HL-60 (cell line): ENCODE measurements at regions not wholly inside any gene's neighbourhood (a gene's known extent, or its start where the extent isn't known, plus 50 kb on each side); places are given as distances from the start of the nearest gene placed in this dataset.

ENCODE experiments used
- DNase-seq, 2 experiments: peaks; one replicate each; pipeline ENCODE4 v3.0.0-alpha.2; 2010 to 2020; ENCODE audit warnings: low read depth in 1 of 2, low spot score in 1 of 2
- H3K27ac ChIP-seq: fragments of 250-450 bp; sonication (Bioruptor Pico); replicated peaks from 2 replicates; pipeline ENCODE4 v1.5.1; 2020; ENCODE audit warnings: mild to moderate bottlenecking, moderate library complexity
- H3K27me3 ChIP-seq: fragments of 250-450 bp; sonication (Bioruptor Pico); 2 replicates; pipeline ENCODE4 v1.5.1; 2021; ENCODE audit warnings: mild to moderate bottlenecking, moderate library complexity; ENCODE audit not compliant: insufficient read depth, poor library complexity, severe bottlenecking
- H3K4me3 ChIP-seq: replicated peaks from 2 replicates; pipeline ENCODE4 v1.5.1; 2011; ENCODE audit warnings: mild to moderate bottlenecking, control low read depth, low read length; ENCODE audit not compliant: insufficient read depth
- GABPA ChIP-seq: IDR thresholded peaks from 2 replicates; pipeline ENCODE4 v1.6.1; 2012; ENCODE audit warnings: low read depth
- POLR2AphosphoS5 ChIP-seq: IDR thresholded peaks from 2 replicates; pipeline ENCODE4 v1.6.1; 2012; ENCODE audit warnings: low read depth
- SPI1 ChIP-seq: IDR thresholded peaks from 2 replicates; pipeline ENCODE4 v1.6.1; 2012; ENCODE audit warnings: low read depth, mild to moderate bottlenecking, borderline replicate concordance
- TF ChIP-seq, protein P1 (sequence below): IDR thresholded peaks from 2 replicates; pipeline ENCODE4 v1.6.1; 2012; ENCODE audit warnings: low read depth; ENCODE audit not compliant: insufficient replicate concordance
- TF ChIP-seq, protein P2 (sequence below): IDR thresholded peaks from one replicate; pipeline ENCODE4 v1.5.1; 2011; ENCODE audit warnings: low read length, control low read depth, inconsistent platforms; ENCODE audit not compliant: insufficient read depth

DNA sequence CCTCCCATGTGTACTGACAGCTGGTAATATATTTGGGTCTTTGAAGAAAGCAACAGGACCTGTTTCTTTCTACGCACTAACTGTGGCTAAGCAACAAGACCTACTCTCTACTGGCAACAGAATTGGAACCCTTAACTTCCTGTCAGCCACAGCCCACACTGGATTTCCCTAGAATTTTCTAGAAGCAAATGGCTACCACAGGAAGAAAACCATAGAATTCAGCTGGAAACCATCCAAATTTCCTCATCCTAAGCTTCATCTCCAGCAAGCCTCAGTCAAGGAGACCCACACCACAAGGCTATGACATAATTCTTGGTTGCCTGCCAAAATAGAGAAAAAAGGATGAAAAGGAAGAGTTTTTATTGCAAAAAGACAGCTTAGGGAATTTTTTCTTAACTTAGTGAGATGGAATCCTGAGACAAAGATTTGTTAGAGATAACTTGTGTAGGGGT lies 171.8 kb upstream of the TNC start:
- Histone ChIP-seq H3K4me3 (no peak overlapping the region), H3K27me3 (no peaks in the 10 kb centered on the region), H3K27ac (no peak overlapping the region)
- no peak for DNase-seq
- TF ChIP-seq POLR2AphosphoS5 = no peak
- TF ChIP-seq GABPA = no peak
- TF ChIP-seq SPI1 = no peak
- TF ChIP-seq, protein P1, sequence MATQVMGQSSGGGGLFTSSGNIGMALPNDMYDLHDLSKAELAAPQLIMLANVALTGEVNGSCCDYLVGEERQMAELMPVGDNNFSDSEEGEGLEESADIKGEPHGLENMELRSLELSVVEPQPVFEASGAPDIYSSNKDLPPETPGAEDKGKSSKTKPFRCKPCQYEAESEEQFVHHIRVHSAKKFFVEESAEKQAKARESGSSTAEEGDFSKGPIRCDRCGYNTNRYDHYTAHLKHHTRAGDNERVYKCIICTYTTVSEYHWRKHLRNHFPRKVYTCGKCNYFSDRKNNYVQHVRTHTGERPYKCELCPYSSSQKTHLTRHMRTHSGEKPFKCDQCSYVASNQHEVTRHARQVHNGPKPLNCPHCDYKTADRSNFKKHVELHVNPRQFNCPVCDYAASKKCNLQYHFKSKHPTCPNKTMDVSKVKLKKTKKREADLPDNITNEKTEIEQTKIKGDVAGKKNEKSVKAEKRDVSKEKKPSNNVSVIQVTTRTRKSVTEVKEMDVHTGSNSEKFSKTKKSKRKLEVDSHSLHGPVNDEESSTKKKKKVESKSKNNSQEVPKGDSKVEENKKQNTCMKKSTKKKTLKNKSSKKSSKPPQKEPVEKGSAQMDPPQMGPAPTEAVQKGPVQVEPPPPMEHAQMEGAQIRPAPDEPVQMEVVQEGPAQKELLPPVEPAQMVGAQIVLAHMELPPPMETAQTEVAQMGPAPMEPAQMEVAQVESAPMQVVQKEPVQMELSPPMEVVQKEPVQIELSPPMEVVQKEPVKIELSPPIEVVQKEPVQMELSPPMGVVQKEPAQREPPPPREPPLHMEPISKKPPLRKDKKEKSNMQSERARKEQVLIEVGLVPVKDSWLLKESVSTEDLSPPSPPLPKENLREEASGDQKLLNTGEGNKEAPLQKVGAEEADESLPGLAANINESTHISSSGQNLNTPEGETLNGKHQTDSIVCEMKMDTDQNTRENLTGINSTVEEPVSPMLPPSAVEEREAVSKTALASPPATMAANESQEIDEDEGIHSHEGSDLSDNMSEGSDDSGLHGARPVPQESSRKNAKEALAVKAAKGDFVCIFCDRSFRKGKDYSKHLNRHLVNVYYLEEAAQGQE = no peak
- TF ChIP-seq, protein P2, sequence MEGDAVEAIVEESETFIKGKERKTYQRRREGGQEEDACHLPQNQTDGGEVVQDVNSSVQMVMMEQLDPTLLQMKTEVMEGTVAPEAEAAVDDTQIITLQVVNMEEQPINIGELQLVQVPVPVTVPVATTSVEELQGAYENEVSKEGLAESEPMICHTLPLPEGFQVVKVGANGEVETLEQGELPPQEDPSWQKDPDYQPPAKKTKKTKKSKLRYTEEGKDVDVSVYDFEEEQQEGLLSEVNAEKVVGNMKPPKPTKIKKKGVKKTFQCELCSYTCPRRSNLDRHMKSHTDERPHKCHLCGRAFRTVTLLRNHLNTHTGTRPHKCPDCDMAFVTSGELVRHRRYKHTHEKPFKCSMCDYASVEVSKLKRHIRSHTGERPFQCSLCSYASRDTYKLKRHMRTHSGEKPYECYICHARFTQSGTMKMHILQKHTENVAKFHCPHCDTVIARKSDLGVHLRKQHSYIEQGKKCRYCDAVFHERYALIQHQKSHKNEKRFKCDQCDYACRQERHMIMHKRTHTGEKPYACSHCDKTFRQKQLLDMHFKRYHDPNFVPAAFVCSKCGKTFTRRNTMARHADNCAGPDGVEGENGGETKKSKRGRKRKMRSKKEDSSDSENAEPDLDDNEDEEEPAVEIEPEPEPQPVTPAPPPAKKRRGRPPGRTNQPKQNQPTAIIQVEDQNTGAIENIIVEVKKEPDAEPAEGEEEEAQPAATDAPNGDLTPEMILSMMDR = no peak

DNA sequence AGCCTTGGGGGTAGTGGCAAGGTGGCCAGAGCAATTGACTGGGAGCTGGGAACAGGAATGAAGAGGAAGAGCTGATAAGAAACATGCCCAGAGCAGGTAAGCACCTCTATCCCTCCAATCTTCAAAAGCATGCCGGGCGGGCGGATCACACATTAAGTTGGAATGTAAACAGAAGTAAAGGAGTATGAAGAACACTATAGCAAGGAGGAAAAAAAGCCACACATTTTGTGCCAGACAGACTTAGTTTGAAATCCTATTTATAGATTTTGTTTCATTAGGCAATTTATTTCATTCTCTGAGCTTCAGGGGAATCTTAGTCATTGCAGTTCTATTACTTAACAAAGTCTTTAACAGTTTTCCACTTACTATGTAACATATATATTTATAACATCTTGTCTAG lies 173.9 kb upstream of the TNC start:
- no peaks in the 10 kb centered on the region for H3K27me3 ChIP-seq
- no peak overlapping the region for H3K27ac ChIP-seq
- TF ChIP-seq POLR2AphosphoS5 (no peak), GABPA (no peak), SPI1 (no peak)
- TF ChIP-seq, protein P2 = no peak
- TF ChIP-seq, protein P1 = no peak

DNA sequence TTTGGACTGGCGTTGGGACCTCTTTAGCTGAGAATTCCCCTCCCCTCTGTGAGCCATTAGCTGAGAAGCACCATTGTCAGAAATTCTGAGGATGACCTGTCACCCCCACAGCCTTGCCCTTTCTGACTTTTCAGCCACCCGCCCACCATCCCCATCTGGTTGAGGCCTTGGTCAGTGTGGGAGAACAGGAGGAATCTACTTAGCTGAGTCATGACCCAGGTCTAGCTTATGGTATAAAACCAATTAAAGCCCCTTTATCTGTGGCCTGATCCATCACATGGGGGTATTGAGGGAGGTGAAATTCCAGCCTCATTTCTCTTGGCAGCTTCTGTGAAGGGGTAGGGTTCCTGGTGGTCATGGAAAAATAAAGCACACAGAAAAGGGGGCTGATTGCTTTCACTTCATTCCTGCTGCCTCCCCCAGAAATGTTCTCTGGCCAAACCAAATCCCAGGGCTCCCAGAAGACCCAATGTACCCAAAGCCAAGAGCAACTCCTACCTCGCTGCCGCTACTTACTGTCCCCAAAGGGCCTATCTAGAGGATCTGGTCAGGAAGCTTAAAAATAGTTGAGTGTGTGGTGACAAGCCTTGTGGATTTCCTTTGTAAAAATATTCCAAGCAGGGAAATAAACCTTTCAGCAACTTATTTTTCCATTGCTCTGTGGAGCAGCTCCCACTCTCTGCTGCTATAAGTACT lies 174.8 kb upstream of the TNC start:
- Histone ChIP-seq H3K27ac (no peak overlapping the region), H3K27me3 (no peaks in the 10 kb centered on the region), H3K4me3 (no peak overlapping the region)
- no peak for DNase-seq
- TF ChIP-seq, protein P1 = no peak
- TF ChIP-seq SPI1 (no peak), GABPA (no peak), POLR2AphosphoS5 (no peak)
- TF ChIP-seq, protein P2 = no peak

More for the DNA sequence above, 173.9 kb upstream of the TNC start:
- no peak overlapping the region for H3K4me3 ChIP-seq
- no peak for DNase-seq
